ENCODE measurements at regions not wholly inside any gene's neighbourhood (a gene's known extent, or its start where the extent isn't known, plus 50 kb on each side); places are given as distances from the start of the nearest gene placed in this dataset.

- CTCF ChIA-PET: no interaction called here
These were observed 86.0 kb downstream of the FUNDC1 start for GRCh38 chrX:44456685-44457084.

More at GRCh38 chrX:44456685-44457084, 86.0 kb downstream of the FUNDC1 start:
- Histone ChIP-seq H3K9me3 (no peaks in the 10 kb centered on the region), H3K9me2 (no peaks in the 10 kb centered on the region), H2AFZ (ENCODE audit: low read depth) (no peak overlapping the region), H3K36me3 (replicated peaks in 1 of 2; ENCODE audit: control insufficient read depth in 1 of 2, insufficient read depth in 2 of 2, low read length in 1 of 2) (no peaks in the 10 kb centered on the region), H3K4me2 (no peak overlapping the region), H3K4me3 (ENCODE audit: low read depth in 2 of 2, low read length in 1 of 2) (no peak overlapping the region), H3K9ac (no peak overlapping the region), H3K27ac (ENCODE audit: low read depth in 2 of 2, low read length in 1 of 2) (no peak overlapping the region), H4K20me1 (ENCODE audit: insufficient read depth) (no peaks in the 10 kb centered on the region), H3F3A (replicated peaks; ENCODE audit: insufficient read depth) (no peaks in the 10 kb centered on the region), H3K79me2 (ENCODE audit: insufficient read depth) (no peaks in the 10 kb centered on the region), H3K27me3 (ENCODE audit: insufficient read depth) (no peaks in the 10 kb centered on the region; the same call in 1 of the 2 replicates), H3K4me1 (ENCODE audit: control insufficient read depth in 1 of 2, insufficient read depth in 2 of 2, low read depth in 1 of 2, low read length in 1 of 2) (no peaks in the 10 kb centered on the region)
- WGBS (ENCODE audit: low lambda C conversion rate): 31% methylated on average over 4 of the region's 4 CpGs
- DNase-seq: no peak
- POLR2A ChIA-PET: no interaction called here
- TF ChIP-seq, protein P1, sequence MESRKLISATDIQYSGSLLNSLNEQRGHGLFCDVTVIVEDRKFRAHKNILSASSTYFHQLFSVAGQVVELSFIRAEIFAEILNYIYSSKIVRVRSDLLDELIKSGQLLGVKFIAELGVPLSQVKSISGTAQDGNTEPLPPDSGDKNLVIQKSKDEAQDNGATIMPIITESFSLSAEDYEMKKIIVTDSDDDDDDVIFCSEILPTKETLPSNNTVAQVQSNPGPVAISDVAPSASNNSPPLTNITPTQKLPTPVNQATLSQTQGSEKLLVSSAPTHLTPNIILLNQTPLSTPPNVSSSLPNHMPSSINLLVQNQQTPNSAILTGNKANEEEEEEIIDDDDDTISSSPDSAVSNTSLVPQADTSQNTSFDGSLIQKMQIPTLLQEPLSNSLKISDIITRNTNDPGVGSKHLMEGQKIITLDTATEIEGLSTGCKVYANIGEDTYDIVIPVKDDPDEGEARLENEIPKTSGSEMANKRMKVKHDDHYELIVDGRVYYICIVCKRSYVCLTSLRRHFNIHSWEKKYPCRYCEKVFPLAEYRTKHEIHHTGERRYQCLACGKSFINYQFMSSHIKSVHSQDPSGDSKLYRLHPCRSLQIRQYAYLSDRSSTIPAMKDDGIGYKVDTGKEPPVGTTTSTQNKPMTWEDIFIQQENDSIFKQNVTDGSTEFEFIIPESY (IDR thresholded peaks at IDR 0.05; ENCODE audit: borderline replicate concordance, low read depth): no peak
- no peak for TF ChIP-seq JUND (IDR thresholded peaks at IDR 0.05)
- no peak for TF ChIP-seq NFIC (IDR thresholded peaks at IDR 0.05; ENCODE audit: borderline replicate concordance)
- TF ChIP-seq NRF1 (IDR thresholded peaks at IDR 0.05; ENCODE audit: low read depth, low read length): no peak
- no peak for TF ChIP-seq TEAD4 (IDR thresholded peaks at IDR 0.05; ENCODE audit: borderline replicate concordance, insufficient read depth)
- no peak for TF ChIP-seq ELF1 (IDR thresholded peaks at IDR 0.05)
- TF ChIP-seq, protein P2, sequence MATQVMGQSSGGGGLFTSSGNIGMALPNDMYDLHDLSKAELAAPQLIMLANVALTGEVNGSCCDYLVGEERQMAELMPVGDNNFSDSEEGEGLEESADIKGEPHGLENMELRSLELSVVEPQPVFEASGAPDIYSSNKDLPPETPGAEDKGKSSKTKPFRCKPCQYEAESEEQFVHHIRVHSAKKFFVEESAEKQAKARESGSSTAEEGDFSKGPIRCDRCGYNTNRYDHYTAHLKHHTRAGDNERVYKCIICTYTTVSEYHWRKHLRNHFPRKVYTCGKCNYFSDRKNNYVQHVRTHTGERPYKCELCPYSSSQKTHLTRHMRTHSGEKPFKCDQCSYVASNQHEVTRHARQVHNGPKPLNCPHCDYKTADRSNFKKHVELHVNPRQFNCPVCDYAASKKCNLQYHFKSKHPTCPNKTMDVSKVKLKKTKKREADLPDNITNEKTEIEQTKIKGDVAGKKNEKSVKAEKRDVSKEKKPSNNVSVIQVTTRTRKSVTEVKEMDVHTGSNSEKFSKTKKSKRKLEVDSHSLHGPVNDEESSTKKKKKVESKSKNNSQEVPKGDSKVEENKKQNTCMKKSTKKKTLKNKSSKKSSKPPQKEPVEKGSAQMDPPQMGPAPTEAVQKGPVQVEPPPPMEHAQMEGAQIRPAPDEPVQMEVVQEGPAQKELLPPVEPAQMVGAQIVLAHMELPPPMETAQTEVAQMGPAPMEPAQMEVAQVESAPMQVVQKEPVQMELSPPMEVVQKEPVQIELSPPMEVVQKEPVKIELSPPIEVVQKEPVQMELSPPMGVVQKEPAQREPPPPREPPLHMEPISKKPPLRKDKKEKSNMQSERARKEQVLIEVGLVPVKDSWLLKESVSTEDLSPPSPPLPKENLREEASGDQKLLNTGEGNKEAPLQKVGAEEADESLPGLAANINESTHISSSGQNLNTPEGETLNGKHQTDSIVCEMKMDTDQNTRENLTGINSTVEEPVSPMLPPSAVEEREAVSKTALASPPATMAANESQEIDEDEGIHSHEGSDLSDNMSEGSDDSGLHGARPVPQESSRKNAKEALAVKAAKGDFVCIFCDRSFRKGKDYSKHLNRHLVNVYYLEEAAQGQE (IDR thresholded peaks at IDR 0.05; ENCODE audit: low read depth, low read length): no peak
- no peak for TF ChIP-seq IRF3 (IDR thresholded peaks at IDR 0.05; ENCODE audit: low read depth, low read length)
- no peak for TF ChIP-seq RCOR1 (IDR thresholded peaks at IDR 0.05; ENCODE audit: low read length)
- no peak for TF ChIP-seq RFX5 (IDR thresholded peaks at IDR 0.05; ENCODE audit: low read length)
- TF ChIP-seq SIN3A (IDR thresholded peaks at IDR 0.05; ENCODE audit: borderline replicate concordance, low read depth, low read length): no peak
- TF ChIP-seq MXI1 (IDR thresholded peaks at IDR 0.05; ENCODE audit: low read depth, low read length): no peak
- TF ChIP-seq CTCF (IDR thresholded peaks at IDR 0.05): no peak
